HEK293T (cell line): ENCODE measurements at regions not wholly inside any gene's neighbourhood (a gene's known extent, or its start where the extent isn't known, plus 50 kb on each side); places are given as distances from the start of the nearest gene placed in this dataset.
"Not testable (repeated sequence)": the region's sequence is repeated elsewhere in the genome, so short reads cannot be mapped to it uniquely, and the experiment has no call there.

ENCODE experiments used
- BHLHE40 ChIP-seq: fragments of 450-650 bp; IDR thresholded peaks from 2 replicates; pipeline ENCODE4 v1.6.1; 2016; ENCODE audit warnings: mild to moderate bottlenecking, moderate library complexity, borderline replicate concordance
- ELF4 ChIP-seq: fragments of 450-650 bp; IDR thresholded peaks from 2 replicates; pipeline ENCODE4 v1.6.1; 2017; ENCODE audit warnings: antibody characterized with exemption
- FOXA1 ChIP-seq: fragments of 450-650 bp; IDR thresholded peaks from 2 replicates; pipeline ENCODE4 v1.6.1; 2016; ENCODE audit warnings: mild to moderate bottlenecking
- FOXK2 ChIP-seq: fragments of 450-650 bp; IDR thresholded peaks from 2 replicates; pipeline ENCODE4 v1.6.1; 2016; ENCODE audit warnings: mild to moderate bottlenecking
- HDGF ChIP-seq: fragments of 450-650 bp; IDR thresholded peaks from 2 replicates; pipeline ENCODE4 v1.6.1; 2017; ENCODE audit warnings: antibody characterized with exemption, borderline replicate concordance
- LEF1 ChIP-seq: fragments of 450-650 bp; IDR thresholded peaks from 2 replicates; pipeline ENCODE4 v1.6.1; 2017; ENCODE audit warnings: mild to moderate bottlenecking, borderline replicate concordance
- PKNOX1 ChIP-seq: fragments of 450-650 bp; IDR thresholded peaks from 2 replicates; pipeline ENCODE4 v1.6.1; 2016
- SP1 ChIP-seq: fragments of 450-650 bp; IDR thresholded peaks from 2 replicates; pipeline ENCODE4 v1.6.1; 2017
- SUZ12 ChIP-seq: fragments of 450-650 bp; IDR thresholded peaks from 2 replicates; pipeline ENCODE4 v1.6.1; 2016; ENCODE audit warnings: mild to moderate bottlenecking
- TARDBP ChIP-seq: fragments of 450-650 bp; IDR thresholded peaks from 2 replicates; pipeline ENCODE4 v1.6.1; 2016
- ZNF384 ChIP-seq: fragments of 450-650 bp; IDR thresholded peaks from 2 replicates; pipeline ENCODE4 v1.6.1; 2016

DNA sequence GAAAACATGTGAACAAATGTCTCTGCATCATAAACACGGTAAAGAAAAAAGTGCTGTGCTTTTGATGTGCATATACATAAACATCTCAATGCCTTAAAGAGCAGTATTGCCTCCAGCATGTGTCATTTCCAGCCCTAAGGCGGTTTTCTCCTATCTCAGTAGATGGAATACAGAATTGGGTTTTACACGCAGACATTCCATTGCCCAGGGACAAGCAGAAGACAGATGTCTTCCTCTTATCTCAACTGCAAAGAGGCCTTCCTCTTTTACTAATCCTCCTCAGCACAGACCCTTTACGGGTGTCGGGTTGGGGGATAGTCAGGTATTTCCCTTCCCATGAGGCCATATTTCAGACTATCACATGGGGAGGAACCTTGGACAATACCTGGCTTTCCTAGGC, 499.2 kb downstream of the KCNT2 start:
- not testable (repeated sequence) for TF ChIP-seq PKNOX1, BHLHE40, LEF1, SP1, SUZ12, ELF4, TARDBP, FOXK2, FOXA1, HDGF, ZNF384
